ENCODE measurements at regions not wholly inside any gene's neighbourhood (a gene's known extent, or its start where the extent isn't known, plus 50 kb on each side); places are given as distances from the start of the nearest gene placed in this dataset.

- no peak for TF ChIP-seq POLR2AphosphoS5 (IDR thresholded peaks at IDR 0.05; ENCODE audit: low read depth, low read length)
- TF ChIP-seq POLR2A (IDR thresholded peaks at IDR 0.05; ENCODE audit: low read depth, low read length), result no peak
- TF ChIP-seq TAF1 (IDR thresholded peaks at IDR 0.05; ENCODE audit: low read depth, low read length), result no peak
These were observed 443.6 kb downstream of the PLPP3 start for GRCh38 chr1:56135864-56136147.
